MM.1S (cell line): ENCODE measurements at regions not wholly inside any gene's neighbourhood (a gene's known extent, or its start where the extent isn't known, plus 50 kb on each side); places are given as distances from the start of the nearest gene placed in this dataset.

Source experiments
- DNase-seq: peaks from one replicate; pipeline ENCODE4 v3.0.0-alpha.2; 2015
- H2AFZ ChIP-seq: fragments of 300-600 bp; sonication (generic); 2 replicates; pipeline ENCODE4 v1.6.0; 2016; ENCODE audit warnings: antibody characterized with exemption, low read length
- H3F3A ChIP-seq: fragments of 300-600 bp; sonication (generic); 2 replicates; pipeline ENCODE4 v1.6.1; 2016; ENCODE audit warnings: mild to moderate bottlenecking, antibody characterized with exemption, low read length, moderate library complexity, mixed read lengths; ENCODE audit not compliant: insufficient read depth
- H3K27ac ChIP-seq: fragments of 300-600 bp; sonication (generic); 2 replicates; pipeline ENCODE4 v1.5.1; 2016; ENCODE audit warnings: mild to moderate bottlenecking, low read length
- H3K27me3 ChIP-seq: fragments of 300-600 bp; sonication (generic); replicated peaks from 2 replicates; pipeline ENCODE4 v1.6.0; 2016; ENCODE audit warnings: low read length; ENCODE audit not compliant: insufficient read depth
- H3K36me3 ChIP-seq: fragments of 300-600 bp; sonication (generic); replicated peaks from 2 replicates; pipeline ENCODE4 v1.6.1; 2016; ENCODE audit warnings: mild to moderate bottlenecking, low read length, mixed read lengths; ENCODE audit not compliant: insufficient read depth
- H3K4me1 ChIP-seq: fragments of 300-600 bp; sonication (generic); 2 replicates; pipeline ENCODE4 v1.6.1; 2016; ENCODE audit warnings: low read length, mixed read lengths
- H3K4me2 ChIP-seq: fragments of 300-600 bp; sonication (generic); 2 replicates; pipeline ENCODE4 v1.6.0; 2016; ENCODE audit warnings: low read depth, low read length
- H3K4me3 ChIP-seq: fragments of 300-600 bp; sonication (generic); 2 replicates; pipeline ENCODE4 v1.5.1; 2016; ENCODE audit warnings: low read length, mixed read lengths
- H3K79me2 ChIP-seq: fragments of 300-600 bp; sonication (generic); 2 replicates; pipeline ENCODE4 v1.6.1; 2016; ENCODE audit warnings: mixed run types, low read length, mixed read lengths
- H3K9ac ChIP-seq: fragments of 300-600 bp; sonication (generic); 2 replicates; pipeline ENCODE4 v1.6.1; 2016; ENCODE audit warnings: low read length, mixed read lengths
- H3K9me2 ChIP-seq: fragments of 300-600 bp; sonication (generic); replicated peaks from 2 replicates; pipeline ENCODE4 v1.6.1; 2016; ENCODE audit warnings: mild to moderate bottlenecking, low read length, mixed read lengths; ENCODE audit not compliant: insufficient read depth
- H3K9me3 ChIP-seq: fragments of 300-600 bp; sonication (generic); replicated peaks from 2 replicates; pipeline ENCODE4 v1.6.1; 2016; ENCODE audit warnings: mild to moderate bottlenecking, low read length, mixed read lengths; ENCODE audit not compliant: insufficient read depth
- H4K20me1 ChIP-seq: fragments of 300-600 bp; sonication (generic); 2 replicates; pipeline ENCODE4 v1.6.1; 2016; ENCODE audit warnings: mild to moderate bottlenecking, low read length, moderate library complexity, mixed read lengths; ENCODE audit not compliant: insufficient read depth
- EZH2 ChIP-seq: fragments of 300-600 bp; sonication (generic); optimal IDR thresholded peaks from 2 replicates; pipeline ENCODE3; 2017; ENCODE audit warnings: low read depth, mild to moderate bottlenecking, antibody characterized with exemption, low read length, mixed read lengths
- EZH2phosphoT487 ChIP-seq: fragments of 300-600 bp; sonication (generic); IDR thresholded peaks from 2 replicates; pipeline ENCODE4 v1.6.1; 2018; ENCODE audit warnings: antibody characterized with exemption, low read length
- TF ChIP-seq, protein P1 (sequence below): fragments of 300-600 bp; sonication (generic); IDR thresholded peaks from 2 replicates; pipeline ENCODE4 v1.5.1; 2016; ENCODE audit warnings: antibody characterized with exemption, low read length, mixed read lengths

DNA sequence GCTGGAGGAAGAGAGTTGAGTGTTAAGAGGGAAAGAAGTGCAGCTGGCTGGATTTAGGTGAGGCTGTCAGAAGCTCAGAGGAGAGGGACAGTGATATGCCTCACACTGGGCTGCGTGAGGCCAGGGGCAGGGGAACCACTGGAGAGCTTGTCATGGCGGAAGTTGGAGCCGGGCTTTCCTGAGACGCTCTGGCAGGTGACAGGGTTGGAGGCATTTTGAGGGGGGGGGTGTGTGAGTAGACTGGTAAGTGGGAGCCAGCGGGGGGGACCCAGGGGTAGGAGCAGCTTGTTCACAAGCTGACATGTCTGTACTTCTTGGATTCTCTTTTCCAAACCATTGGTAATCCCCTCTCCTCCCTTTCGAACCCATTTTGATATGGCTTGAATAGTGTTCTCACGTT is 331.5 kb upstream of the RGMA start:
- Histone ChIP-seq H3K27ac (no peak overlapping the region), H2AFZ (no peak overlapping the region)
- TF ChIP-seq EZH2: no peak
- TF ChIP-seq, protein P1, sequence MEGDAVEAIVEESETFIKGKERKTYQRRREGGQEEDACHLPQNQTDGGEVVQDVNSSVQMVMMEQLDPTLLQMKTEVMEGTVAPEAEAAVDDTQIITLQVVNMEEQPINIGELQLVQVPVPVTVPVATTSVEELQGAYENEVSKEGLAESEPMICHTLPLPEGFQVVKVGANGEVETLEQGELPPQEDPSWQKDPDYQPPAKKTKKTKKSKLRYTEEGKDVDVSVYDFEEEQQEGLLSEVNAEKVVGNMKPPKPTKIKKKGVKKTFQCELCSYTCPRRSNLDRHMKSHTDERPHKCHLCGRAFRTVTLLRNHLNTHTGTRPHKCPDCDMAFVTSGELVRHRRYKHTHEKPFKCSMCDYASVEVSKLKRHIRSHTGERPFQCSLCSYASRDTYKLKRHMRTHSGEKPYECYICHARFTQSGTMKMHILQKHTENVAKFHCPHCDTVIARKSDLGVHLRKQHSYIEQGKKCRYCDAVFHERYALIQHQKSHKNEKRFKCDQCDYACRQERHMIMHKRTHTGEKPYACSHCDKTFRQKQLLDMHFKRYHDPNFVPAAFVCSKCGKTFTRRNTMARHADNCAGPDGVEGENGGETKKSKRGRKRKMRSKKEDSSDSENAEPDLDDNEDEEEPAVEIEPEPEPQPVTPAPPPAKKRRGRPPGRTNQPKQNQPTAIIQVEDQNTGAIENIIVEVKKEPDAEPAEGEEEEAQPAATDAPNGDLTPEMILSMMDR: no peak
- no peak for TF ChIP-seq EZH2phosphoT487

GRCh38 chr15:93420050-93420452 is 331.0 kb upstream of the RGMA start:
- H3K4me1 ChIP-seq: no peaks in the 10 kb centered on the region
- H3K9ac ChIP-seq: no peak overlapping the region
- no peaks in the 10 kb centered on the region for H3K27me3 ChIP-seq
- H3K36me3 ChIP-seq: no peaks in the 10 kb centered on the region
- no peaks in the 10 kb centered on the region for H3F3A ChIP-seq
- TF ChIP-seq, protein P1: no peak
- TF ChIP-seq EZH2phosphoT487 (no peak), EZH2 (no peak)
- H3K9me2 ChIP-seq: no peaks in the 10 kb centered on the region
- no peak overlapping the region for H3K4me3 ChIP-seq
- no peaks in the 10 kb centered on the region for H3K9me3 ChIP-seq
- no peaks in the 10 kb centered on the region for H3K79me2 ChIP-seq
- no peak overlapping the region for H3K27ac ChIP-seq
- H2AFZ ChIP-seq: no peak overlapping the region
- H3K4me2 ChIP-seq: no peak overlapping the region
- no peaks in the 10 kb centered on the region for H4K20me1 ChIP-seq
- DNase-seq: no peak

More for the DNA sequence above, 331.5 kb upstream of the RGMA start:
- DNase-seq: no peak
- no peaks in the 10 kb centered on the region for H3K9me3 ChIP-seq
- H3F3A ChIP-seq: no peaks in the 10 kb centered on the region
- H3K9ac ChIP-seq: no peak overlapping the region
- H4K20me1 ChIP-seq: no peaks in the 10 kb centered on the region
- H3K79me2 ChIP-seq: no peaks in the 10 kb centered on the region
- no peak overlapping the region for H3K4me2 ChIP-seq
- H3K4me3 ChIP-seq: no peak overlapping the region
- H3K36me3 ChIP-seq: no peaks in the 10 kb centered on the region
- H3K4me1 ChIP-seq: no peaks in the 10 kb centered on the region
- no peaks in the 10 kb centered on the region for H3K27me3 ChIP-seq
- H3K9me2 ChIP-seq: no peaks in the 10 kb centered on the region

DNA sequence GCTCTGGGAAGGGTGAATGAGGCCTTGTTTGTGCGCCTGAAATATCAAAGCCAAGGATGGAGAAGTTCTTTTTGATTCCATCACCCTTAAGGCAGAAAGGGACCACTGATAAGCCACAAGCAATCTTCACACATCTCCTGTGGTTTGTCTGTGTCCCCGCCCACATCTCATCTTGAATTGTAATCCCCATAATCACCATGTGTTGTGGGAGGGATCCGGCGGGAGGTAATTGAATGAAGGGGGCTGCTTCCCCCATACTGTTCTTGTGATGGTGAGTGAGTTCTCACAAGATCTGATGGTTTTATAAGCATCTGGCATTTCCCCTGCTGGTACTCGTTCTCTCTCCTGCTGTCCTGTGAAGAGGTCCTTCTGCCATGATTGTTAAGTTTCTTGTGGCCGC is 329.6 kb upstream of the RGMA start:
- Histone ChIP-seq H3F3A (no peaks in the 10 kb centered on the region), H2AFZ (no peak overlapping the region), H3K79me2 (no peaks in the 10 kb centered on the region), H3K4me2 (no peak overlapping the region), H3K36me3 (no peaks in the 10 kb centered on the region), H4K20me1 (no peaks in the 10 kb centered on the region), H3K4me3 (no peak overlapping the region), H3K27ac (no peak overlapping the region), H3K9ac (no peak overlapping the region), H3K9me2 (no peaks in the 10 kb centered on the region), H3K27me3 (no peaks in the 10 kb centered on the region), H3K9me3 (no peaks in the 10 kb centered on the region), H3K4me1 (no peaks in the 10 kb centered on the region)
- TF ChIP-seq EZH2 (no peak), EZH2phosphoT487 (no peak)
- TF ChIP-seq, protein P1: no peak
- no peak for DNase-seq
